HG03378 (cell line): ENCODE measurements at regions not wholly inside any gene's neighbourhood (a gene's known extent, or its start where the extent isn't known, plus 50 kb on each side); places are given as distances from the start of the nearest gene placed in this dataset.

Experiments used
- ATAC-seq: cut with Tn5 transposase; IDR thresholded peaks from one replicate; pipeline ENCODE4 v1.9.1; 2021; ENCODE audit warnings: mild to moderate bottlenecking, moderate library complexity; ENCODE audit not compliant: unreplicated experiment

DNA sequence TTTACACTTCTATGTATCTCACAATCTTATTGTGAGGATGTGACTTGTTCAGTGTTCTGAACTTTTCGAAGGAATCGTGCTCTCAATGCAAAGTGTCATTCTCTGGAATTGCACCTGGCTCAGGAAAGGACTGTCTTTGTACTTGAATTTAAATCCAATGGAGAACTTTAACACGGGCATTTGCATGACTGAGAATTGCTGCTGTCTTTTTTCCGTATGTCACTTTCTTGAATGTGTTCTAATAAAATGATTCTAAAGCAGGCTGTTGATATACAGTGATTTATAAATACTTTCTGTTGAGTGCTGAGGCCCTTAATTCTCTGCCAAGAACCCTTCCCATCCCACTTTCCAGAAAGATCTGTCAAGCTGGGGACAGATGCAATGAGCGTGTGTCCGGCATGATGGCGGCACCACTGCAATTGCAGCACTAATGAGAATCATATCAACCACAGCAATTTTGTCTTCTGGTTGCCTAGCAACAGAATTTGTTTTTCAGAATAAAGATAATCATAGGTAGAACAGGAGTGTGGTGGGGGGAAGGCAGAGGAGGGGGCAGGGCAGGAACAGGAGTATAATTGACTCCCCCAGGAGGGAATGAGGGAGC lies 210.6 kb upstream of the UMPS start:
- no peak for ATAC-seq

DNA sequence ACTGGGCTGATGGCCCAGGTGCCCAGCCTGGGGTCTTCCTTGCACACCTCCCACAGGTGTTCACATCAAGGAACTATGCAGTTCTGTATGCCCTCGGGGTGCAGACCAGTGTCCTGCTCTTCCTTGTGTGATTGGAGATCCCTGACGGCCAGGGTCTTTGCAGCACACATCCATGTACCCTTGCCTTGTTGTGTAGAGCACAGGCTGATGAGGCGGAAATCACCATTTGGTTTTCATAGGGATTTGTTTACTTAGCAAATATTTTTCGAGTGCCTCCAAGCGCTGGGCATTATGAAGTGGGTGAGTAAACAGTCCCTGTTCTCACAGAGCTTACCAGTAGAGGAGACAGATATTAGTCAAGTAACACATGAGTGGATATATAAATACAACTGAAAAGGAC lies 209.3 kb upstream of the UMPS start:
- ATAC-seq, result no peak

DNA sequence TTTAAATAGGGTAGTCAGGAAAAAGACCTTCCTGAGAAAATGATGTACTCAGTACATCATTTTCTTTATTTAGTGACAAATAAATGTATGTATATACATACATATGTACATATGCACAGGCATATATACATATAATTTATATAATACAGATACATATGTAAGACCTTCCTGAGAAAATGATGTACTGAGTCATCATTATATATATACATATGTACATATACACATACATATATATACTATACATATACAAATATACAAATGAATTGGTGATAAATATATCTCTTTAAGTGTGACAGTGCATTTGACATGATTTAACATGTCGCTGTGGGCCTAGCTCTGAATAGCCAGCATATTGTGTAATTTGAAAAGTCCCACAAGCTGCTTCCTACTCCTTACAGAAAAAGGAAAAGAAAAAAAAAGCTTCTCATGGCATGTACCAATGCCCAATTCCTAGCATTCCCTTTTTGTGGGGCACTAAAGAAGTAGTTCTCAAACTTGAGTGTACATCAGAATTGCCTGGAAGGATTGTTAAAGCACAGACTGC lies 208.1 kb upstream of the UMPS start:
- no peak for ATAC-seq

DNA sequence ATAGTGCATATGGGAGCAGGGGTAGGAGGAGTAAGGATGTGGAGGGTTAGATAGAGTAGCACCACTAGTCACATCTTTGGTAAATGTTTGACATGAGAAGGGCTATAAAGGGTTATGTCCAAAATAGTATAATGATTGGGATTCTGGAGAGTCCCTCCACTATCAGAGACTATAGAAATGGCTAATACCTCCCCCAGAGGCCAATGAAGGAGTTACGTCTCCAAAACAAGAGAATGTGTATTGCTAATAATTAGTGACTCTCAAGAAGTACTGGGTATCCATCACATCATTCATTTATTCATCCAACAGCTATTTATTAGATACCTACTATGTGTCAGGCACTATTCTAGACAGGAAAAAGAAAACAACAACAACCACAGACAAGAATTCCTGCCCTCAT lies 203.7 kb upstream of the UMPS start:
- ATAC-seq, result no peak

DNA sequence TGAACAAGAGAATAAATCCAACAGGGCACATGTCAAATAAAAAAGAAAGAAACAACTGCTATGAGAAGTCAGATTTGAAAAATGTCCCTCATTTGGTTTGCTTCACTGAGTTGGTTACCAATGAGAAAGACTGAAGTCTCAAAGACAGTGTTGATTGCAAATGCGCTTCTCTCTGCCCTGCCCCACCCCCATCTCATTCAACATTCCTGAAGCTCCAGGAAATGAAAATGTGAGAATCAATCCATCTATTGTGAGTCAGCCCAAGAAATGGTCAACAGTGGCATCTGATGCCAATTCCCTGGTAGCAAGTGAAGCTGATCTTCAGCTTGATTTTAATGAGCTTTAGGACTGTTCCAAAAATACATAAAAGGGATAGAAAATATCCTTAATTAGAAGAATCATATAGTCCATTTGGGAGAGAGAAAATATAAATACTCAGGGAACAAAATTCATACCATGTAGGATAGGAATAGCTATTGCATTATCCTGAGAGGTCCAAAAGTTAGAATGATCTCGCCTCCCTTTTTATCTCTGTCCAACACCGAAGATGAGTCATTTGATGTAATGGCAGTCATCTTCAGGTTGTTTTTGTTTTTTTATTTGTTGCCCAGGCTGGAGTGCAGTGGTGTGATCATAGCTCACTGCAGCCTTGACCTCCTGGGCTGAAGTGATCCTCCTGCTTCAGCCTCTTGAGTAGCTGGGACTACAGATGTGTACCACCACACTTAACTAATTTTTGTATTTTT lies 200.3 kb upstream of the UMPS start:
- ATAC-seq, result no peak

DNA sequence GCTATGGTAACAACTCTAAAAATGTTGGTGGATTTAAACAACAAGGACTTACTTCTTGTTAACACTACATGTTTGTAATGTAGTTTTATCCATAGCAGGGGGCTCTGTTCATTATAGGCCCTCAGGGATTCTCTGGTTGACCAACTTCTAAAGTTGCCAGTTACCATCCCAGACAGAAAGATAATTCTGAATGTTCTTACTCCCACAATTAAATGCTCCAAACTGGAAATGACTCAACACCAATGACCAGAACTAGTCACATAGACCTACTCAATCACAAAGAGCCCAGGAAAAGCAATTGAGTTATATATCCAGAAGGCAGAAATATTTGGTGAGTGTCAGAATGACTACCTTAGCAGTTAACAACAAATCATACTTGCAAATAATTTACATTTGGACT lies 199.3 kb upstream of the UMPS start:
- ATAC-seq, result no peak

DNA sequence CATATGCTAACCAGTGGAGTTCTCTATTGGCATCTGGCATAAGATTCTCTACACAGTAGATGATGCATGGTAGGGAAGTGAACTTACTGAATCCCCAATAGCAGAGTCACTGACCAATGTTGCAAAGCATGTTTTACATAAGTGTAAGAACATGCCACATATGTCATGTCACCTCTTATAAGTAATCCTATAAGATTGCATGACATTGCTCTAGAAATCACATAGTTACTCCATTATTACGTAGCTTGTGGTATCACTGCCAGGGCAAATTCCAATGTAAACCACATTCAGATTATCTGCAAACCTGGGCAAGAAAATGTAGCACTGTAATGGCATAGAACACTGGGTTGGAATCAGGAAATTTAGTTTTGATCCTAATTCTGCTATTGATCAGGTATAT lies 198.2 kb upstream of the UMPS start:
- no peak for ATAC-seq

DNA sequence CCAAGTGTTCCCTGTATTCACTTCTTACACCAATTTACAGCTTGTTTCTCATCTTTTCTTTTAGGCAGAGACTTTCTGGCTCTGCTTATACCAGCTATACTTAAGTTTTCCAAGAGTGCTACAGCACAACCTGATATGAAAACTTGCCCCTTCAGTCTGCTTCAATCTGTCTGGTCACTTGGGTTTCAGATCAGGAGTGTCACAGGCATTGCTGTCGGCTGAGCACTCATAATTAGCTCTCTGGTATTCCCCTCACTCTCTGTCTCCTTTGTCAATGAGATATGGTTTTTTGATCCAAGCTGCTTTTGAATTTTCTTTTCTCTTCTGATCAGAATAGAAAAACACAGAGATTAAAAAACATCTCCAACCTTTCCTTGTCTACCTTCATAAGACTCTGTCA lies 194.9 kb upstream of the UMPS start:
- no peak for ATAC-seq

DNA sequence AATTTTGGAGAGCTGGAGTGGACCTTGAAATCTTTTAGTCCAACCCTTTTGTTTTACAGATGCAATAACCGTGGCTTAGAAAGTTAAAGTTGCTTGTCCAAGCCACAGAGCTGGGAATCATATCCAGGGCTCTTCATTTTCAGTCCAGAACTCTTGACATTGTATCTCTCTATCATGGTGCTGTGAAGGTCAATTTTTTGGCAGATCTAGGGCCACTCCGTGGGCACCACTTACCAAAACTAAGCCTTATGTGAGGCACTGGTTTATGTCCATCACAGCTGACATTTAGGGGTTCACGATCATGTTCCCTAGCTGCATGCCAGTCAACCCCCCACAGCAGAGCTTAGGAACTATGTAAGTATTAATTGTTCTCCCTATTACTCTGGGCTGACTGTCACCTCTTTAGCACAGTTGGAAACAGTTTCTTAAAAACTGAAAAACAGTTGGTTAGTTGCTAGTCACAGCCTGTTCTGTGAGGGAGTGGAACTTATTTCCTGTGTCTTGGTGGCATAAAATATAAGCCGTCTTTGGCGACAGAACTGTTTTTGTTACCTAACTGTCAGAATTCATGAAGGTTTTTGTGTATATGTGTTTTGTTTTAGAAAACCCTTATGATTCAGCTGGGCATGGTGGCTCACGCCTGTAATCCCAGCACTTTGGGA lies 189.6 kb upstream of the UMPS start:
- ATAC-seq, result no peak

DNA sequence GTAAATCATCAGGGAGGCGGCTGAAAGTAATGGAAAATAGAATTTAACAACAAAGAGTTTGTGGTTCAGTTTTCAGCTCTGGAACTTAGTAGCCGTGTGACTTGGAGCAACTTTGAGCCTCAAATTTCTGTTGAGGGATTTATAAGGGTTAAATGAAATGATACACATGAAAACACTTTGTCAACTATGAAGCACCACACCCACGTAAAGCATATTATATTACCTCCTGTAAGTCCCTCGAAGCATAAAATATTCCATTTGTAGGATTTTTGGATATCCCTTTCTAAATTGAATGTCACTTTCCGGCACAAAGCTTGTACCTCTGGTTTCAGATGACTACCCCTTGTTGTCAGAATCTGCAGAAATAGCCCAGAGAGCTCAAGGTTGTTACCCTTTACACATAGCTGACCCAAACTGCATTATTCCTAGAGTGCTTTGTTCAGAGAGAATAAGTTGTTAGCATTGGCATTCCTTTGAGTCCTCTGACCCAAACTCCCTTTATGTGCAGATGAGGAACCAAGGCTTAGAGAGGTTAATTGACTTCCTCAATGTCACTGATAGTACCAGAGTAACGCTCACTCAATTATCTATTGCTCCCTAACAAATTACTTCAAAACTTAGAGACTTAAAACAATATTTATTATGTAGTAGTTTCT lies 187.9 kb upstream of the UMPS start:
- no peak for ATAC-seq

DNA sequence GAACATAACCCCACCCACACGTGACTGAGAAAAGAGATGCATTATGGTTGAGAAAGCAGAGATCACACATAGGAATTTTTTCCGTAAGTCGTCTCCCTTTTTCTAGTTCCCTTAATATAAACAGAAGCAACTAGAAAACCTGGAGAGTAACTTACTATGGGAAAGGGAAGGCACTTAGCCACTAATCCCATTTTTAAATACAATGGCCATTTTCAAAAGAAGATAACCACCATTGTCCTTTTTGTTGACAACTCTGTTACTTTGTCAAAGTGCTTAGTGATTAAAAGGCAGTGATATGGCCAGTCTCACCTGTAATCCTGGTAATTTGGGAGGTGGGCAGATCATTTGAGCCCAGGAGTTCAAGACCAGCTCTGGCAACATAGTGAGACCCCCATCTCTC lies 184.4 kb upstream of the UMPS start:
- no peak for ATAC-seq

DNA sequence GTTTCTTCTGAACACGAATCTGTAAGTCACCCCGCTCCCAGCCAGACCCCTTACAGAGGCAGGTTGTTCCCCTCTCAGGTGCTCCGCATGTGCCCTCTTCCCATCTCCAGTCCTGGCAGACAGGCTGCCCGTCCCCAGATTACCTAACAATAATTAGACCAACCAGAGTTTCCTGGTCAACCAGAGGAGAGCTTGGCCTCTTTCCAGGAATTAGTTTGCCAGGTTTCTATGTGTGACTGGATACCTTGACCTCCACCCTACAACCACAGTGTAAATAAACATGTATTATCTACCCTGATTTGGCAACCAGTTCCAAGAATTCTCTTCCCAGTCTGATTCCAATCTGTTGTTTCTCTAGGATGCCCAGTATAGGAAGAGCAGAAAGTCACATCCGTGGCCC lies 178.0 kb upstream of the UMPS start:
- no peak for ATAC-seq

DNA sequence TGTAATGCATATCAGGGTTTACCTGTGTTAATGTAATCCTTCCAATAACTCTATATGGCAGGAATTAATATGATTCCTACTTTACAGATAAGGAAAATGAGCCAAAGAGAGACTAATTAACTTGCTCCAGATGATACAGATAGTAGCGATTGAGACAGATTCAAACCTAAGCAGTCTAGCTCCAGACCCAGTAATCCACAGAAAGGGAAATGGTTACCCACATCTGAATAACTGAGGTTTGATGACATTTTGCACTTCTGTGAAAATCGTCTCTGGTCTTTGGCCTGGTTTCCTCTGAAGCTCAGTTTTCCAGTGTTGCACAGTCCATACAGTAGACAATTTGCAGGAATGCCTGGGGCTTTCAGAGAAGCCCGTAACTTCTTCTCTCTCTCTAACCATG lies 177.1 kb upstream of the UMPS start:
- ATAC-seq, result no peak

DNA sequence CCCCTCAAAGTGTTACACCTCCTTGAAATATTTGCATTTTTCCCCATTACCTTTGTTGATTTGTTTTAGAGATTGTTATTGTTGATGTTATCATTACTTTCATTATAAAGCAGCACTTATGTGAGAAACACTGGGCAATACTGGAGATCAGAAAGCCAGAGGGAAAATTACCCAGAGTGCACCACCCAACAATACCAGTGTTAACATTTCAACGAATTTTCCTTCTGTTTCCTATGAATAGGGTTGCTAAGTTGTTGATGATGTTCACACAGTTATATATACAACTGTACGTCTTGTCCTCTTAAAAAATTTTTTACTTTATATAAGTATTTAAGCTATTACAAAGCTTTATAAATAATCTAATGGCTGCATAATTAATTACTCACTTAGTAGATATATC lies 173.6 kb upstream of the UMPS start:
- ATAC-seq, result no peak

DNA sequence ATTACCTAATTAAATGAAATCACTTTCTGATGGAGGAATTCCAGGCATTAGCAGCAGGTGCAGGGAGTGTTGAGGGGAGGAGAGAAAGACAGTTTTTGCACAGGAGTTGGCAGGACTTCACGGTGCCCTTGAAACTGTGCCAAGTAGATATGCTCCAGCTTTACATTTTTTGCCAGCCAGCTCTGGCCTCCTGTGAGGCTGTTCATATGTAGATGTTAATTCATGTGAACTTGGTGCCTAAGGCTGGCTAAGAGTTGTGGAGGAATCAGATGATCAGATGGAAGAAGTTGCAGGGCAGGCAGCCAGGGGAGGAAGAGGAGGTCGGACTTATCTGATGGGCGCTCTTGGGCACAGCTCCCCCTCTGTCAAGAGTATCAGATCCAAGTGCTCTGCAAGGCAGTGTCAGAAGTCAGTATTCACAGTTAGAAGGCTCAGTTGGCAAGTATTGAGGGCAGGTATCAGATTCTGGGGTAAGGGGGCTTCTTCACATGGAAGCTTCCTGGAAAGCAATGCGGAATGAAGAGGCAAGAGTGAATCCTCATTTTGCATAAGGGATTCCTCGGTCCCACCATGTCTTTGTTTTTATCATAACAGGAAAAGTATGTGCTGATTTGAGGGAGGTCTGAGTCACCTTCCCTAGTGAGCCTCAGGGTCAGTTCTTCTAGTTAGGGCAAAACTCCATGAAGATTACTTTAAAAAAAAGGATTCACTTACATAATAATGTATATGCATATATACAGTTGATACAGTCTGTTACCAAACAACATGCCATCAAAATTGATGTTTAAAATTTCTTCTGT lies 172.6 kb upstream of the UMPS start:
- no peak for ATAC-seq

DNA sequence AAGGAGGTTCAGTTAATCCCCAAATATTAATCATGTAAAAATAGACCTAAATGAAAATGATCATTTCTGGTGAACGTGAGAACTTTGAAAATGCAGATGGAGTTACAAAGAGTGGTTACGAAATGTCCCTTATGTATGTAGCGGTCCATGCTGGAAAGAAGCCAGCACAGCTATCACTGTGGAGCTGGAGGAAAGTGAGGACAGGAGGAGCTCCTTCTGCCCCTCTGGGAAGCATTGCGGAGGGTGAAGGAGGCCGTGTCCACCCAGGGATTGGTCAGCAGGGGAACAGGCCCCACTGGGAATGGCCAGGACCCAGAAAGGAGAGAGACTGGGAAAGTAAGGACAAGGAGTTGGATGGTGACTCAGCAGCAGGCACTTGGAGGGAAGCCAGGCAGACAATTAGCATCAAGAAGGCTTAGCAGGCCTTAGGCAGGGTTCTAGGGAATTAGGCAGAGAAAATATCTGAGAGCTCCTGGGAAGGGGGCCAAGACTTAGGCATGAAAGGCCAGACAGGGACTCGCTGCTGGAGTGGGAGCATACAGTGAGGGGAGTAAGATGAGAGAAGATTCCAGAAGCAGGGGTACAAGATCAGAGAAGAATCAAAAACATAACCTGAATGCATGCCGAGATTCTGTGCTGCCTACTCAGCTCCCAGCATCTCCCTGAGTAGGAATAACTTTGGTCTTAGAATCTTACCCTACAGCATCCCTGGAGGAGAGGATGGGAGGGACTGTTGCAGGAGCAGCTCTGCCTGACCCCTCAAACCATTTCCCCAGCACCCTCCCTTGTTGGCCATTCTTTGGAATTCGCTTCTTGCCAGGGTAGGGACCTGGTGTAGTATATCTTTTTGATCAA lies 171.0 kb upstream of the UMPS start:
- ATAC-seq, result no peak

DNA sequence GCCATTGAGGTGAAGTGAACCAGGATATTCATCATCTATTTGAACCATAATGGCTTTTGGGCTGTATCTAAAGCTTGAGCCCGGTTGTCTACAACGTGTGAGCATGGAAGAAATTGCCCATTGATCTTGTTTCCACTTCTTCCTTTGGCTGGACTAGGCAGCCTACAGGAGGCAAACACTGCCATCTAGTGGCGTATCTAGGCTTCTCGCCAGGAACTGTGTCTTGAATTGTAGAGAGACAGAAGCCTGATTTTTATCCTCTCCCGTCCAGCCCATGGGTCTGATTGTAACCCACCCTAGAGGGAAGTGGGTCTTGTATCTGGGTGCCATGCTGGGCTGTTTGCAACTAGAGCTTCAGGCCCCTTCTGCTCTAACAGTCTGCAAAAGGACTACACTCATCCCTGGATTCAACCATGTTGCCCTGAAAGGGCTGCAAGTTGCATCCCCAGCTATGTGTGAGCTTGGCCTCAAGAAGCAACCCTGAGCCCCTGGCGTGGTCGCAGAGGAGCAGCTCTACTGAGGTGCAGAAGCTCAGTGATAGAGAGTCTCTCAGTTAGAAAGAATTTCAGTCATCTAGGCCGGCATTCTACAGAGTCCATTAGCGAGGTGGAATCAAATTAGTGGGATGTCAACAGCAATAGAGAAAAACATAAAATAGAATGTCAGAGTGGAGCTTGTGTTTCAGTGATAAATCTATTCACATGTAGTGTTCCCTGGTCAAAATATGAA lies 170.2 kb upstream of the UMPS start:
- no peak for ATAC-seq

DNA sequence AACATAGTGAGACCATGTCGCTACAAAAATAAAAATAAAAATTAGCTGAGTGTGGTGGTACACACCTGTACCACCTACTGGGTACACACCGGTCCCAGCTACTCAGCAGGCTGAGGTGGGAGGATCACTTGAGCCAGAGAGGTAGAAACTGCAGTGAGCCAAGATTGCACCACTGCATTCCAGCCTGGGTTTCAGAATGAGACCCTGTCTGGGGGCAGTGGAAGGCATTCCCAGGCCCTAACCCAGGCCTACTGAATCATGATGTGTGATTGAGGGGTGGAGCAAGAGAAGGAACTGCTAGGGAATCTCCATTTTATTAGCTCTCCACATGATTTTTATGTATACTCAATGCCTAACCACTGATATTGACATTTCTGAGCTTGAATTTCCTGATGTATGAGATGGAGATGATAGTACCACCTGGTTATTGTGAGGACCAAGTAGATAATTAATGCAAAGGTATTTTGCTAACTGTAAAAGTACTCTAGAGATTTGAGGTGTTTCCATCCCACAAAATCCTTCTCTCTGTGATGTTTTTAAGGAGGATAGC lies 169.5 kb upstream of the UMPS start:
- no peak for ATAC-seq

DNA sequence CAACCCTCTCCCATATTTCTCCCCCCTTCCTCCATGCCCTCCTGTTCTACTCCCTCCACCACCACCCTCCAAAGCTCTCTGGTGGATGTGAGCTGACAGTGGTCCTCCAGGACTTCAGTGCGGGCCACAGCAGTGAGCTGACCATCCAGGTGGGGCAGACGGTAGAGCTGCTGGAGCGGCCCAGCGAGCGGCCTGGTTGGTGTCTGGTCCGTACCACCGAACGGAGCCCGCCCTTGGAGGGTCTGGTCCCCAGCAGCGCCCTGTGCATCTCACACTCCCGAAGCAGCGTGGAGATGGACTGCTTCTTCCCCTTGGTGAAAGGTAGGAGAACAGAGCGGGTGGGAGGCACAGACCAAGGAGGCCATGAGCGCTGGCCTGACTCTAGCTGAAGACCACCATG lies 167.5 kb upstream of the UMPS start:
- ATAC-seq, result no peak
